Skeletal muscle cell (primary cell): ENCODE measurements at regions not wholly inside any gene's neighbourhood (a gene's known extent, or its start where the extent isn't known, plus 50 kb on each side); places are given as distances from the start of the nearest gene placed in this dataset.
"Not testable (repeated sequence)": the region's sequence is repeated elsewhere in the genome, so short reads cannot be mapped to it uniquely, and the experiment has no call there.

Experiments
- DNase-seq: peaks from one replicate; pipeline ENCODE4 v3.0.0-alpha.2; 2010; ENCODE audit warnings: low read depth
- H3K4me3 ChIP-seq: 2 replicates; pipeline ENCODE4 v1.5.1; 2011; ENCODE audit warnings: low read depth, mild to moderate bottlenecking, control low read depth, low read length, moderate library complexity

DNA sequence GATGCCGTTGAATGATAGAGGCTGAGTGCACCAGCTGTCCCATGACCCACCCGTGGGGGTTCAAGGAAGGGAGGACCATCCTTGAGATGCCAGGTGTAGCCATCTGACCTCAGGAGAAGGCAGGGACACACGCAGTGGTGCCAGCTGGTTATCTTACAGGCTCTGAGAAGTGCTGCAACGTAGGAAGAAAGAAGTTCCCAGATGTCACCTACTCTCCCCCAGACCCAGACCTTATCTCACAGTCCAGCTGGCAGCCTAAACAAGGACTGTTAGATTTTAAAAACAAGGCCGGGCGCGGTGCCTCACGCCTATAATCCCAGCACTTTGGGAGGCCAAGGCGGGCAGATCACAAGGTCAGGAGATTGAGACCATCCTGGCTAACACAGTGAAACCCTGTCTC lies 1307.6 kb downstream of the TBC1D22A start:
- no peak overlapping the region for H3K4me3 ChIP-seq
- no peak for DNase-seq

DNA sequence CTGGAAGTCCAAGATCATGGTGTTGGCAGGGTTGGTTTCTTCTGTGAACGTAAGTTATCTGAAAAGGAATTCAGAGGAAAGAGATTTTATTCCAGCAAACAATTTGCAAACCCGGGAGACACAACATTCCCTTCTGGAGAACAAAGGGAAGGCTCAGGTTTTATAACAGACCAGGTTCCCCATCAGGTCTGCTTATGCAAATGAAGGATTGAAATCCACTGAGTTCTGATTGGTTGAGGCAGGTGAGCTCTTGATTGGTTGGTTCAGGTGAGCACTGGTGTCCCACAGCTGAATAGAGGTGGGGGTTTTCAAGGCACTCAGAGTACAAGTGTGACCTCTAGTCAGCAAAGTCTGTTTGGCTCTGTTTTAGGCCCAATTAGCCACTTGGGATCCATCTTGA lies 1306.8 kb downstream of the TBC1D22A start:
- no peak overlapping the region for H3K4me3 ChIP-seq
- DNase-seq = no peak

DNA sequence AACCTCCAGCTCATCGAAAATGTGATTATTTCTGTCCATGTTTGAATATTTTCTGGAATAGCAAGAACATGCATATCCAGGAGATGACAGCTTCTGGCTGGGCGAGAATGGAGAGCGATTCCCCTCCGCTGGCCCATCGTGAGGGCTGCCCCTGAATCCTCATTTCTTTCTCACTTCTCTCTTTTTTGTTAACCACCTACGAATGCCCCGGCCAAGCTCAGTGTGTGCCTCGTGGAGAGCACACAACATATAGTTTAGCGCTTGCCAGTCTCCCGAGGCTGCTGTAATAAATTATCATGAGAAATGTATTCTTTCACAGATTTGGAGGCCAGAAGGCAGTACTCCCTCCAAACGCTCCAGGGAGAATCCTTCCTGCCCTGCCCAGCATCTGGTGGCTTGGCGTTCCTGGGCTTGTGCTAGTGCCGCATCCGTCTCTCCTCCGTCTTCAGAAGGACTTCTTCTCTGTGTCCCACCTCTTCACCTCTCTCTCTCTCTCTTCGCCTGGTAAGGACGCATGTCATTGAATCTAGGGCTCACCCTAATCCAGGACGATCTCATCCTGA lies 1306.0 kb downstream of the TBC1D22A start:
- H3K4me3 ChIP-seq = no peak overlapping the region
- DNase-seq = no peak

DNA sequence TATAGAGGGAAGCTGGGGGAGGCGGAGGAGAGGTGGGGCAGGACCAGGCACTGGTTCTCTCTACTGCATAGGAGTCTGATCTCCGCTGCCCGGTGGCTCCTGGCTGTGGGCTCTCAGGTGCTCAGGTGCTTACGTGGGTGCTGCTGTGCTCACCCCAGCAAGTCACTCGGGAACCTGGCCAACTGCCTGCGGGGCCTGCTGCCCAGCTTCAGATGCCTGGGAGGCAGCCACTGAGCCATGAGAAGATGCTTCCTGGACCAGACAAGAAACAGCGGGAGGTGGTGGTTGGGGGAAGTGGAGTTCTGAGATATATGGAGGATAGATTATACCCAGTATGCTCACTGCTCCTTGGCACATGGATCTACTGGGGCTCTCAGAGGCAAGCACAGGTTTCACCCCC lies 1303.4 kb downstream of the TBC1D22A start:
- no peak overlapping the region for H3K4me3 ChIP-seq
- no peak for DNase-seq

DNA sequence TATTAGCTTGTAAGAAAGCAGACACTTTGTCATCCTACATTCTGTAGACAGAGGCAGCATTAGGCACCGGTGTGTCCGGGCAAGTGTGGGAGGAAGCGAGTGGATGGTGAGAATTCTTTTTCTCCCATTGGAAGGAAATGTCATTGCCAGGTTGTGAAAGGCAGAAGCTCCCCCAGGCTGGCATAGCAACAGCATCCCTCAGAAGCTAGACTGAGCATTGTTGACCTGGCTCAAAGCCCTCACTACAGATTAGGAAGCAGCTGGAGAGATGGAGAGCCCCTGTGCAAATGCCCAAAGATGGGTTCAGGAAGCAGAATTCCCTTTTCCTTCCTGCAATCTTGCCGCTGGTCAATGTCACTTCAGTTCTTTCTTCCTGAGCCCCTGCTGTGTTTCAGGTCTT lies 1299.3 kb downstream of the TBC1D22A start:
- no peak overlapping the region for H3K4me3 ChIP-seq
- no peak for DNase-seq

GRCh38 chr22:48060266-48060665 lies 1297.8 kb downstream of the TBC1D22A start:
- DNase-seq = no peak

GRCh38 chr22:48059521-48059920 lies 1297.1 kb downstream of the TBC1D22A start:
- not testable (repeated sequence) for H3K4me3 ChIP-seq, DNase-seq

More at GRCh38 chr22:48060266-48060665, 1297.8 kb downstream of the TBC1D22A start:
- no peak overlapping the region for H3K4me3 ChIP-seq

- no peak for DNase-seq
These were observed 1294.8 kb downstream of the TBC1D22A start for GRCh38 chr22:48057116-48057835.

GRCh38 chr22:48055827-48056226 lies 1293.4 kb downstream of the TBC1D22A start:
- DNase-seq = no peak
- H3K4me3 ChIP-seq = no peak overlapping the region

More at GRCh38 chr22:48057116-48057835, 1294.8 kb downstream of the TBC1D22A start:
- H3K4me3 ChIP-seq = no peak overlapping the region

- no peak overlapping the region for H3K4me3 ChIP-seq
- no peak for DNase-seq
These were observed 1292.7 kb downstream of the TBC1D22A start for GRCh38 chr22:48055185-48055584.

- no peak overlapping the region for H3K4me3 ChIP-seq
- DNase-seq = no peak
These were observed 1292.1 kb downstream of the TBC1D22A start for GRCh38 chr22:48054596-48054995.

GRCh38 chr22:48053973-48054372 lies 1291.5 kb downstream of the TBC1D22A start:
- no peak for DNase-seq
- no peak overlapping the region for H3K4me3 ChIP-seq

DNA sequence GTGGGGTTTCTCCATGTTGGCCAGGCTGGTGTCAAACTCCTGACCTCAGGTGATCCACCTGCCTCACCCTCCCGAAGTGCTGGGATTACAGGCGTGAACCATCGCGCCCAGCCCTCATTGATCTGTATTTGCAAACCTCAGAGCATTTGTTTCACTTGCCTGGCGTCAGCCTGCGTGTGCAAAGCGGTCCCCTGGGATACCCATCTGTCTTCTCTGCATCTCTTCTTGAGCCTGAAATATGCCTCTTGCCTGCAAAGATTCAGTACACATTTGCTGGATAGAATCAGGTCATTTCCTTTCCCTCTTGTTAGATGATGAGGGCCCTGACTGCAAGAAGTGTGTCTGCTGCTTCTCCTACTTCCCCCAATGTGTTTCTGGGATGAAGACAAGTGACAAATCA lies 1291.0 kb downstream of the TBC1D22A start:
- no peak overlapping the region for H3K4me3 ChIP-seq

GRCh38 chr22:48052621-48052890 lies 1290.1 kb downstream of the TBC1D22A start:
- H3K4me3 ChIP-seq = no peak overlapping the region

More for the DNA sequence above, 1291.0 kb downstream of the TBC1D22A start:
- no peak for DNase-seq

GRCh38 chr22:48051796-48052620 lies 1289.6 kb downstream of the TBC1D22A start:
- DNase-seq = no peak
- no peak overlapping the region for H3K4me3 ChIP-seq

More at GRCh38 chr22:48052621-48052890, 1290.1 kb downstream of the TBC1D22A start:
- DNase-seq = no peak

GRCh38 chr22:48050836-48051235 lies 1288.4 kb downstream of the TBC1D22A start:
- H3K4me3 ChIP-seq = no peak overlapping the region
- no peak for DNase-seq

DNA sequence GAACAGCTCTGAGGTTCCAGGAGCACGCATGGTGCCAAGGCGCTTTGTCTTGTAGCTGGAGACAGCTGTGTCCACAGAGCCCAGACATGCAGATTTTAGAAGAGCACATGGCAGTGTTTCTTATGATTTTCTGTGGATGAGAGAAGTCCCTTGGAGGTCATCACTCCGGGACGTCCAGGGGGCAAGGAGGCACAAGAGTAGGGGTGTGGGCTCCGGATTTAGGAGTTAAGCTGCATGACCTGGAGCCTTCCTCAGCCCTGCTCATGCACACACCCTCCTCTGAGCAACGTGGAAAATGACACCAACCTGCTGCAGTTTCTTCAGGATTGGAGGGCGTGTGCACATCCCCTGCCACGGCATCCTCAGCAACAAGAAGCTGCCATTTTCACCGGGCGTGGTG lies 1286.7 kb downstream of the TBC1D22A start:
- no peak for DNase-seq
- no peak overlapping the region for H3K4me3 ChIP-seq

DNA sequence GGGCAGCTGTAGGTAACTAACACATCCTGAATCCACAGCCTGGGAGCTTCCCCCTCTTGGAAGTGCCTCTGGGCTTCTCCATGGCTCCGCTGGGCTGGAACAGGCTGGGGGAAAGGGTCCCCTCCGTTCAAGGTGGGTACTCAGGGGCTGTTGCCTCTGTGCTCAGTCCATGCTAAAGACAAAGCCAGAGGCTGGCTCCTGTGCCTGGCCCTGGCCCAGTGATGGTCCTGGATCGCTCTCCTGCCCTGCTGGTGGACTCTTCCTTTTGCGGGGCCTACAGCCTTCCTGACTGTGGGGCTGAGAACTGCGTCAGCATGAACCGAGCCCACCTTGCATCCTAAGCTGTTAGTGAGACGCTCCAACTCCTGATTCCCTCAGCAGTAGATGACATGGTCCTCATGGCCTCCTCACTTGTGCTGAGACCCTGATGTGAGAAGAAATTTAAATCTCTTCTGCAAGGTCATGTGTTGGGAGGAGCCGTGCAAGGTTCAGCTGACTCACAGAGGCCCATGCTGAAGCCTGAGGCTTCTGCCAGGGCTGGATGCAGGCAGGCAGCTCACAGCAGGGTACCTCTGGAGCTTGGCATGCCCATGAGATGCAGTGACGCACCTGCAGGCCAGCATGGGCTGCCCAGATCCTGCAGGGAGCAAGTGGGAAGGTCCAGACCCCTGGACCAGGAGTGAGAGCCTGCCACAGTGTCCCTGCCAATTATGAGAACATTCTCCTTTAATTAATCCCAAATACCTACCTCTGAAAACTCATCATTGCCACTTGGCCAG lies 1285.5 kb downstream of the TBC1D22A start:
- DNase-seq = no peak
- H3K4me3 ChIP-seq = no peak overlapping the region

DNA sequence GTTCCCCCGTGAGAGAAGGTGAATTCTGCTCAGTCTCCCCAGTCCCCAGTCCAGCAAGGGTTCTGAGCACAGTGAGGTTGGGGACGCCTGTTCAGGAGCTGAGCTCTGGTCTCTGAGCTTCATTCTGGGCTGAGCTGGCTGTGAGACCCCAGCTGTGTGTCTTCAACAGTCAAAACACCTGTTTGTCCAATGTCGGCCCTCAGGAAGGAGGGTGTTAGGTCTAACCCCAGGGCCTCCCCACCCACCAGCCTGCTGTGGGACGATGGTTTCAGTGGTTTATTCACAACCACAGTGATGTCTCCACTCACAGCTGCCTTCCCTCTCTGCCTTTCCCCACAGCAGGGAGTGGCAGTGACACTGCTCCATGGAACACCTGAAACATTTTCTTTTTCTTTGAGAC lies 1282.9 kb downstream of the TBC1D22A start:
- no peak for DNase-seq
- no peak overlapping the region for H3K4me3 ChIP-seq
